ENCODE measurements at regions not wholly inside any gene's neighbourhood (a gene's known extent, or its start where the extent isn't known, plus 50 kb on each side); places are given as distances from the start of the nearest gene placed in this dataset.

- DNase-seq (ENCODE audit: insufficient read length, low spot score) (no peak), FAIRE-seq (no peak)
- no peak for TF ChIP-seq PAX5 (IDR thresholded peaks at IDR 0.05; ENCODE audit: insufficient read depth, low read length, severe bottlenecking)
- no peak for TF ChIP-seq POLR2A (IDR thresholded peaks at IDR 0.05; ENCODE audit: low read depth, low read length)
- no peak for TF ChIP-seq POLR2AphosphoS5 (IDR thresholded peaks at IDR 0.05; ENCODE audit: low read depth, low read length)
- no peak for TF ChIP-seq TAF1 (IDR thresholded peaks at IDR 0.05; ENCODE audit: low read depth, low read length)
- no peak for TF ChIP-seq SPI1 (IDR thresholded peaks at IDR 0.05; ENCODE audit: low read depth, low read length)
- TF ChIP-seq POU2F2 (IDR thresholded peaks at IDR 0.05; ENCODE audit: low read depth, low read length): no peak
These were observed 312.0 kb downstream of the CDK5RAP2 start for GRCh38 chr9:120267929-120268328.

- no peak for FAIRE-seq
- DNase-seq (ENCODE audit: insufficient read length, low spot score): no peak
- no peak for TF ChIP-seq TAF1 (IDR thresholded peaks at IDR 0.05; ENCODE audit: low read depth, low read length)
- TF ChIP-seq PAX5 (IDR thresholded peaks at IDR 0.05; ENCODE audit: insufficient read depth, low read length, severe bottlenecking): no peak
- TF ChIP-seq POLR2A (IDR thresholded peaks at IDR 0.05; ENCODE audit: low read depth, low read length): no peak
- no peak for TF ChIP-seq POU2F2 (IDR thresholded peaks at IDR 0.05; ENCODE audit: low read depth, low read length)
- TF ChIP-seq SPI1 (IDR thresholded peaks at IDR 0.05; ENCODE audit: low read depth, low read length): no peak
- TF ChIP-seq POLR2AphosphoS5 (IDR thresholded peaks at IDR 0.05; ENCODE audit: low read depth, low read length): no peak
These were observed 314.2 kb downstream of the CDK5RAP2 start for GRCh38 chr9:120265791-120266190.

GRCh38 chr9:120264528-120264927, 315.4 kb downstream of the CDK5RAP2 start:
- FAIRE-seq (no peak), DNase-seq (ENCODE audit: insufficient read length, low spot score) (no peak)
- TF ChIP-seq TAF1 (IDR thresholded peaks at IDR 0.05; ENCODE audit: low read depth, low read length) (no peak), POU2F2 (IDR thresholded peaks at IDR 0.05; ENCODE audit: low read depth, low read length) (no peak), POLR2AphosphoS5 (IDR thresholded peaks at IDR 0.05; ENCODE audit: low read depth, low read length) (no peak), PAX5 (IDR thresholded peaks at IDR 0.05; ENCODE audit: insufficient read depth, low read length, severe bottlenecking) (no peak), SPI1 (IDR thresholded peaks at IDR 0.05; ENCODE audit: low read depth, low read length) (no peak), POLR2A (IDR thresholded peaks at IDR 0.05; ENCODE audit: low read depth, low read length) (no peak)

GRCh38 chr9:120263836-120264235, 316.1 kb downstream of the CDK5RAP2 start:
- DNase-seq (ENCODE audit: insufficient read length, low spot score): no peak
- TF ChIP-seq POU2F2 (IDR thresholded peaks at IDR 0.05; ENCODE audit: low read depth, low read length): no peak
- no peak for TF ChIP-seq PAX5 (IDR thresholded peaks at IDR 0.05; ENCODE audit: insufficient read depth, low read length, severe bottlenecking)
- TF ChIP-seq SPI1 (IDR thresholded peaks at IDR 0.05; ENCODE audit: low read depth, low read length): no peak
- TF ChIP-seq POLR2AphosphoS5 (IDR thresholded peaks at IDR 0.05; ENCODE audit: low read depth, low read length): no peak
- TF ChIP-seq TAF1 (IDR thresholded peaks at IDR 0.05; ENCODE audit: low read depth, low read length): no peak
- no peak for TF ChIP-seq POLR2A (IDR thresholded peaks at IDR 0.05; ENCODE audit: low read depth, low read length)
- no peak for FAIRE-seq

- DNase-seq (ENCODE audit: insufficient read length, low spot score): no peak
- no peak for TF ChIP-seq POU2F2 (IDR thresholded peaks at IDR 0.05; ENCODE audit: low read depth, low read length)
- no peak for FAIRE-seq
These were observed 318.5 kb downstream of the CDK5RAP2 start for GRCh38 chr9:120261419-120261818.

GRCh38 chr9:120259100-120259499, 320.9 kb downstream of the CDK5RAP2 start:
- FAIRE-seq (no peak), DNase-seq (ENCODE audit: insufficient read length, low spot score) (no peak)
- TF ChIP-seq SPI1 (IDR thresholded peaks at IDR 0.05; ENCODE audit: low read depth, low read length): no peak
- TF ChIP-seq POLR2A (IDR thresholded peaks at IDR 0.05; ENCODE audit: low read depth, low read length): no peak
- no peak for TF ChIP-seq TAF1 (IDR thresholded peaks at IDR 0.05; ENCODE audit: low read depth, low read length)
- TF ChIP-seq PAX5 (IDR thresholded peaks at IDR 0.05; ENCODE audit: insufficient read depth, low read length, severe bottlenecking): no peak

- TF ChIP-seq TAF1 (IDR thresholded peaks at IDR 0.05; ENCODE audit: low read depth, low read length): no peak
- no peak for TF ChIP-seq SPI1 (IDR thresholded peaks at IDR 0.05; ENCODE audit: low read depth, low read length)
- TF ChIP-seq POU2F2 (IDR thresholded peaks at IDR 0.05; ENCODE audit: low read depth, low read length): no peak
- no peak for TF ChIP-seq POLR2A (IDR thresholded peaks at IDR 0.05; ENCODE audit: low read depth, low read length)
- no peak for TF ChIP-seq PAX5 (IDR thresholded peaks at IDR 0.05; ENCODE audit: insufficient read depth, low read length, severe bottlenecking)
- TF ChIP-seq POLR2AphosphoS5 (IDR thresholded peaks at IDR 0.05; ENCODE audit: low read depth, low read length): no peak
These were observed 321.9 kb downstream of the CDK5RAP2 start for GRCh38 chr9:120258096-120258495.

GRCh38 chr9:120257483-120257882, 322.5 kb downstream of the CDK5RAP2 start:
- no peak for FAIRE-seq
- no peak for TF ChIP-seq POLR2AphosphoS5 (IDR thresholded peaks at IDR 0.05; ENCODE audit: low read depth, low read length)
- no peak for DNase-seq (ENCODE audit: insufficient read length, low spot score)

More at GRCh38 chr9:120258096-120258495, 321.9 kb downstream of the CDK5RAP2 start:
- DNase-seq (ENCODE audit: insufficient read length, low spot score): no peak
- FAIRE-seq: no peak

- no peak for FAIRE-seq
- TF ChIP-seq POLR2AphosphoS5 (IDR thresholded peaks at IDR 0.05; ENCODE audit: low read depth, low read length) (no peak), POLR2A (IDR thresholded peaks at IDR 0.05; ENCODE audit: low read depth, low read length) (no peak), POU2F2 (IDR thresholded peaks at IDR 0.05; ENCODE audit: low read depth, low read length) (no peak), SPI1 (IDR thresholded peaks at IDR 0.05; ENCODE audit: low read depth, low read length) (no peak), PAX5 (IDR thresholded peaks at IDR 0.05; ENCODE audit: insufficient read depth, low read length, severe bottlenecking) (no peak), TAF1 (IDR thresholded peaks at IDR 0.05; ENCODE audit: low read depth, low read length) (no peak)
These were observed 323.8 kb downstream of the CDK5RAP2 start for GRCh38 chr9:120256146-120256545.

GRCh38 chr9:120252248-120252647, 327.7 kb downstream of the CDK5RAP2 start:
- DNase-seq (ENCODE audit: insufficient read length, low spot score) (no peak), FAIRE-seq (no peak)
- TF ChIP-seq SPI1 (IDR thresholded peaks at IDR 0.05; ENCODE audit: low read depth, low read length): no peak

More at GRCh38 chr9:120256146-120256545, 323.8 kb downstream of the CDK5RAP2 start:
- no peak for DNase-seq (ENCODE audit: insufficient read length, low spot score)

Measured in GM12891 (cell line).